ENCODE measurements at regions not wholly inside any gene's neighbourhood (a gene's known extent, or its start where the extent isn't known, plus 50 kb on each side); places are given as distances from the start of the nearest gene placed in this dataset.

- no peak for FAIRE-seq
- 60 to 66% (median 60%) methylated on average over 18 of the region's 18 CpGs for WGBS, 3 donors
- no peaks in the 10 kb centered on the region for H3K36me3 ChIP-seq (ENCODE audit: control insufficient read depth in 3 of 3, insufficient read depth in 2 of 3, low read depth in 1 of 3, low read length in 3 of 3)
- H3K4me1 ChIP-seq (ENCODE audit: control insufficient read depth in 3 of 3, insufficient read depth in 2 of 3, low read depth in 1 of 3, low read length in 2 of 3): no peaks in the 10 kb centered on the region
- no peak overlapping the region for H3K27ac ChIP-seq (ENCODE audit: low read depth in 1 of 3, low read length in 2 of 3)
- no peaks in the 10 kb centered on the region for H3K9me3 ChIP-seq (ENCODE audit: control insufficient read depth in 2 of 2, insufficient read depth in 1 of 2, low read depth in 1 of 2, low read length in 1 of 2)
- DNase-seq: no peak
- peaks cover 0 to 2% (median 0%) of the 10 kb centered on the region in 3 donors for H3K27me3 ChIP-seq (ENCODE audit: control insufficient read depth in 3 of 3, insufficient read depth in 3 of 3, low read length in 3 of 3)
- H3K4me3 ChIP-seq (ENCODE audit: low read depth in 1 of 3, low read length in 3 of 3): no peak overlapping the region
These were observed 58.8 kb upstream of the TAGAP start for GRCh38 chr6:159103396-159104162.

DNA sequence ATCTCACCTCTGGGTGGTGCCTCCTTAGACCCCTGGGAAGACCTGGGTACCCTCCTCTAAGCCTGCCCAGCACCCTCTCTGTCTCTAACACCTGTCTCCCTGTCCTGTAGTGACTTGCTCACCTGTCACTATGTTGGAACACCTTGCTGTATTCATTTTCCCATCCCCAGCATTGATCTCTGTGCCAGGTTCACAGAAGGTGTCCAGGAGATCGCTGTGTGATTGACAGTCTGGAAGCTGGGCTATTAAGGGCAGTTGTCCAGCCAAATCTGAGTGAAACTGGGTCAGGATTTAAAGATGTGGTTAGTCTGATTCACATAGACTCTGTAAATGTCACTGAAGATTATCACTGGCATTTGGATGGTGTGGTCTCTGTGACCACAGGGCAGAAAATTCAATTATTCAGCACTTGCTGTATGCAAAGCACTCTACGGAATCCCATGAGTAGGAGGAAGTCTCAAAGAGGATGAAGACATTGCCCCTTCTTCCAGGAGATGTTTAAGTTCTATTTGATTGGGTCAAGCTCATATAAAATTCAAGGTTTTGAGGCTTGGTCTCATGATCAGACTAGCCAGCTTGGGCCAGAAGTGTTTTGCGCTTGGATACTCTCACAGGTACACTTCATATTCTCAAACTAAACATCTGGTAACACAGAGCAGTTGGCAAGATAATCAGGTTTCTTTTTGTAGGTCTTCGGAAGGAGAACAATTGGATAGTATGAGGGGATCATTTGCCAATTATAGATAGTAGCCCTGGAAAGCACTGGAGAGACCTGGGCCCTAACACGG is 57.8 kb upstream of the TAGAP start:
- DNase-seq: no peak
- H3K27me3 ChIP-seq (ENCODE audit: control insufficient read depth in 3 of 3, insufficient read depth in 3 of 3, low read length in 3 of 3): peaks cover 0 to 2% (median 0%) of the 10 kb centered on the region in 3 donors
- H3K9me3 ChIP-seq (ENCODE audit: control insufficient read depth in 2 of 2, insufficient read depth in 1 of 2, low read depth in 1 of 2, low read length in 1 of 2): no peaks in the 10 kb centered on the region
- FAIRE-seq: no peak
- H3K36me3 ChIP-seq (ENCODE audit: control insufficient read depth in 3 of 3, insufficient read depth in 2 of 3, low read depth in 1 of 3, low read length in 3 of 3): no peaks in the 10 kb centered on the region
- H3K27ac ChIP-seq (ENCODE audit: low read depth in 1 of 3, low read length in 2 of 3): no peak overlapping the region
- no peaks in the 10 kb centered on the region for H3K4me1 ChIP-seq (ENCODE audit: control insufficient read depth in 3 of 3, insufficient read depth in 2 of 3, low read depth in 1 of 3, low read length in 2 of 3)
- 88 to 94% (median 92%) methylated on average over 5 of the region's 5 CpGs for WGBS, 3 donors
- no peak overlapping the region for H3K4me3 ChIP-seq (ENCODE audit: low read depth in 1 of 3, low read length in 3 of 3)

DNA sequence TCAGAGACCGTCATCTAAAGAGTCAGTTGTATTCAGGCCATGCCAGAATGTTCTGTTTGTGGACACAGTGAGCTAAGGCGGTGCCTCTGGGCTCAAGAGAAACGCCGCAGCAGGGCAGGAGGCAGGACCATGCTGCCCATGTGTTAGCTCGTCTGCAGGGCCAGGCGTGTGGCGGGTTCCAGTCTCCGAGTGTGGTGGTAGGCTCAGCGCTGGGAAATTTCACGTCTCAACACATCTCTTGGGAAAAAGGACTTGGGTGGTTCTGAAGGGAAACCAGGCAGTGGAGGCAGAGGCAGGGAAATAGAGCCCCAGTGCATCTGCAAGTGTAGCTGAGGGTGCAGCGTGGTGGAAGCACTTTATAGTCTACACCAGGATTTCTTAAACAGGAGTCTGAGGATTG is 56.9 kb upstream of the TAGAP start:
- Histone ChIP-seq H3K36me3 (ENCODE audit: control insufficient read depth in 3 of 3, insufficient read depth in 2 of 3, low read depth in 1 of 3, low read length in 3 of 3) (no peaks in the 10 kb centered on the region), H3K27ac (ENCODE audit: low read depth in 1 of 3, low read length in 2 of 3) (no peak overlapping the region), H3K4me3 (ENCODE audit: low read depth in 1 of 3, low read length in 3 of 3) (no peak overlapping the region), H3K27me3 (ENCODE audit: control insufficient read depth in 3 of 3, insufficient read depth in 3 of 3, low read length in 3 of 3) (peaks cover 0 to 2% (median 0%) of the 10 kb centered on the region in 3 donors), H3K4me1 (ENCODE audit: control insufficient read depth in 3 of 3, insufficient read depth in 2 of 3, low read depth in 1 of 3, low read length in 2 of 3) (no peaks in the 10 kb centered on the region), H3K9me3 (ENCODE audit: control insufficient read depth in 2 of 2, insufficient read depth in 1 of 2, low read depth in 1 of 2, low read length in 1 of 2) (no peaks in the 10 kb centered on the region)
- DNase-seq: no peak
- WGBS, 3 donors: 88 to 91% (median 90%) methylated on average over 11 of the region's 11 CpGs
- FAIRE-seq: no peak

GRCh38 chr6:159100395-159101182 is 55.8 kb upstream of the TAGAP start:
- FAIRE-seq: no peak
- peak; percentile 34 to 38 for DNase-seq
- no peak overlapping the region for H3K27ac ChIP-seq (ENCODE audit: low read depth in 1 of 3, low read length in 2 of 3)
- no peaks in the 10 kb centered on the region for H3K36me3 ChIP-seq (ENCODE audit: control insufficient read depth in 3 of 3, insufficient read depth in 2 of 3, low read depth in 1 of 3, low read length in 3 of 3)
- peaks cover 0 to 2% (median 0%) of the 10 kb centered on the region in 3 donors for H3K27me3 ChIP-seq (ENCODE audit: control insufficient read depth in 3 of 3, insufficient read depth in 3 of 3, low read length in 3 of 3)
- H3K4me3 ChIP-seq (ENCODE audit: low read depth in 1 of 3, low read length in 3 of 3): no peak overlapping the region
- WGBS, 3 donors: 62 to 76% (median 74%) methylated on average over 15 of the region's 15 CpGs
- H3K9me3 ChIP-seq (ENCODE audit: control insufficient read depth in 2 of 2, insufficient read depth in 1 of 2, low read depth in 1 of 2, low read length in 1 of 2): no peaks in the 10 kb centered on the region
- H3K4me1 ChIP-seq (ENCODE audit: control insufficient read depth in 3 of 3, insufficient read depth in 2 of 3, low read depth in 1 of 3, low read length in 2 of 3): no peaks in the 10 kb centered on the region

DNA sequence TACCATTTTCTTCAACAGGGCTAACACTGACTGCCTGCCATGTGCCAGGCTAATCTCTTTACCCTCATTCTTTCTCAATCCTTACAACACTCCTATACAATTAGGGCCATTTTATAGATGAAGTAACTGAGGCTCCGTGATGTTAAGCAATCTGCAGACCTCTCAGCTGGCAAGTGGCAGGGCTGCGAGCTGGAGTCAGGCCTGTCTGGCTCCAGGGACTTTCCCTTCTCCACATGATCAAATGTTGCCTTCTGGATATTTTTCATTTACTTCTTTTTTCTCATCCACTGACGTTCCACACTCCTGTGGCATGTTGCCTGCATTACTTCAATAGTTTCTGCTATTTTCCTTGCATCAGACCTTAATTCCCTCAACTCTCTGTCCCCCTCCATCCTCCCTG is 55.2 kb upstream of the TAGAP start:
- H3K9me3 ChIP-seq (ENCODE audit: control insufficient read depth in 2 of 2, insufficient read depth in 1 of 2, low read depth in 1 of 2, low read length in 1 of 2): no peaks in the 10 kb centered on the region
- peaks cover 0 to 4% (median 0%) of the 10 kb centered on the region in 3 donors for H3K27me3 ChIP-seq (ENCODE audit: control insufficient read depth in 3 of 3, insufficient read depth in 3 of 3, low read length in 3 of 3)
- FAIRE-seq (no peak), DNase-seq (no peak)
- no peak overlapping the region for H3K4me3 ChIP-seq (ENCODE audit: low read depth in 1 of 3, low read length in 3 of 3)
- no peaks in the 10 kb centered on the region for H3K4me1 ChIP-seq (ENCODE audit: control insufficient read depth in 3 of 3, insufficient read depth in 2 of 3, low read depth in 1 of 3, low read length in 2 of 3)
- H3K27ac ChIP-seq (ENCODE audit: low read depth in 1 of 3, low read length in 2 of 3): no peak overlapping the region
- 64 to 76% (median 65%) methylated on average over 3 of the region's 3 CpGs for WGBS, 3 donors
- H3K36me3 ChIP-seq (ENCODE audit: control insufficient read depth in 3 of 3, insufficient read depth in 2 of 3, low read depth in 1 of 3, low read length in 3 of 3): no peaks in the 10 kb centered on the region

GRCh38 chr6:159099276-159099675 is 54.5 kb upstream of the TAGAP start:
- WGBS, 3 donors: 85 to 89% (median 87%) methylated on average over 3 of the region's 3 CpGs
- Histone ChIP-seq H3K36me3 (ENCODE audit: control insufficient read depth in 3 of 3, insufficient read depth in 2 of 3, low read depth in 1 of 3, low read length in 3 of 3) (no peaks in the 10 kb centered on the region), H3K27ac (ENCODE audit: low read depth in 1 of 3, low read length in 2 of 3) (peak overlapping the region in 1 of 3 donors; percentile 61), H3K4me1 (ENCODE audit: control insufficient read depth in 3 of 3, insufficient read depth in 2 of 3, low read depth in 1 of 3, low read length in 2 of 3) (no peaks in the 10 kb centered on the region), H3K4me3 (ENCODE audit: low read depth in 1 of 3, low read length in 3 of 3) (no peak overlapping the region), H3K9me3 (ENCODE audit: control insufficient read depth in 2 of 2, insufficient read depth in 1 of 2, low read depth in 1 of 2, low read length in 1 of 2) (no peaks in the 10 kb centered on the region), H3K27me3 (ENCODE audit: control insufficient read depth in 3 of 3, insufficient read depth in 3 of 3, low read length in 3 of 3) (peaks cover 0 to 4% (median 0%) of the 10 kb centered on the region in 3 donors)
- FAIRE-seq (no peak), DNase-seq (no peak)

- peaks cover 0 to 3% (median 0%) of the 10 kb centered on the region in 3 donors for H3K27me3 ChIP-seq (ENCODE audit: control insufficient read depth in 3 of 3, insufficient read depth in 3 of 3, low read length in 3 of 3)
- no peaks in the 10 kb centered on the region for H3K9me3 ChIP-seq (ENCODE audit: control insufficient read depth in 2 of 2, insufficient read depth in 1 of 2, low read depth in 1 of 2, low read length in 1 of 2)
- FAIRE-seq: no peak
- no peaks in the 10 kb centered on the region for H3K36me3 ChIP-seq (ENCODE audit: control insufficient read depth in 3 of 3, insufficient read depth in 2 of 3, low read depth in 1 of 3, low read length in 3 of 3)
- peak in 1 of 2 donors; percentile 44 for DNase-seq
- H3K4me3 ChIP-seq (ENCODE audit: low read depth in 1 of 3, low read length in 3 of 3): no peak overlapping the region
- WGBS, 3 donors: 65 to 82% (median 72%) methylated on average over 14 of the region's 14 CpGs
- peak overlapping the region in 1 of 3 donors; percentile 61 for H3K27ac ChIP-seq (ENCODE audit: low read depth in 1 of 3, low read length in 2 of 3)
- no peaks in the 10 kb centered on the region for H3K4me1 ChIP-seq (ENCODE audit: control insufficient read depth in 3 of 3, insufficient read depth in 2 of 3, low read depth in 1 of 3, low read length in 2 of 3)
These were observed 53.9 kb upstream of the TAGAP start for GRCh38 chr6:159098636-159099106.

DNA sequence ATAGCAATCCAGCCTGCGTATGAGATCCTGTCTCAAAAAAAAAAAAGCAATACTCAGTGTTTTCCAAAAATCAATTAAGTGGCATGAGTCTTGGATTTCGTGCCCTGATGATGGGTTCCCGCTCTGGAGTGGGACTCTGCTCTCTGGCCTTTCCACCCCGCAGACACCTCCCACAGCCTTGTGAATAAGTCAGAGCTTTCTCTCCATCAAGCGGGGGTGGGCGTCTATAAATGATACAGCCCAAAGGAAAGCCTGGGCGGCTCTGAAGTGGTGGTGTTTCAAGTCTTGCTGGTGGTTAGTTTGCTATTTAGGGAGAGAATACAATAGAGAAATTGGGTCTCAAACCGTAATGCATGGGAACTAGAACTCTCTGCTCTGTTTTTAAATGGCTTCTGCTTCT is 52.5 kb upstream of the TAGAP start:
- H3K36me3 ChIP-seq (ENCODE audit: control insufficient read depth in 3 of 3, insufficient read depth in 2 of 3, low read depth in 1 of 3, low read length in 3 of 3): no peaks in the 10 kb centered on the region
- no peaks in the 10 kb centered on the region for H3K4me1 ChIP-seq (ENCODE audit: control insufficient read depth in 3 of 3, insufficient read depth in 2 of 3, low read depth in 1 of 3, low read length in 2 of 3)
- DNase-seq (no peak), FAIRE-seq (no peak)
- 84 to 92% (median 86%) methylated on average over 8 of the region's 8 CpGs for WGBS, 3 donors
- no peaks in the 10 kb centered on the region for H3K9me3 ChIP-seq (ENCODE audit: control insufficient read depth in 2 of 2, insufficient read depth in 1 of 2, low read depth in 1 of 2, low read length in 1 of 2)
- H3K4me3 ChIP-seq (ENCODE audit: low read depth in 1 of 3, low read length in 3 of 3): no peak overlapping the region
- H3K27me3 ChIP-seq (ENCODE audit: control insufficient read depth in 3 of 3, insufficient read depth in 3 of 3, low read length in 3 of 3): peaks cover 0 to 2% (median 0%) of the 10 kb centered on the region in 3 donors
- H3K27ac ChIP-seq (ENCODE audit: low read depth in 1 of 3, low read length in 2 of 3): no peak overlapping the region

Data from small intestine (tissue), 7 donors.